Lower leg skin (tissue), 4 donors: ENCODE measurements at regions not wholly inside any gene's neighbourhood (a gene's known extent, or its start where the extent isn't known, plus 50 kb on each side); places are given as distances from the start of the nearest gene placed in this dataset.

Experiments used
- DNase-seq, 2 donors: peaks; one replicate each; pipeline ENCODE4 v3.0.0-alpha.2; 2019; ENCODE audit warnings: low spot score in 2 of 2
- H3K4me3 ChIP-seq: fragments of 200-600 bp; sonication (generic); 2 replicates; pipeline ENCODE4 v1.5.1; 2017; ENCODE audit warnings: mild to moderate bottlenecking, low read depth; ENCODE audit not compliant: poor library complexity, severe bottlenecking
- CTCF ChIP-seq, 3 donors: fragments of 450-650 bp; IDR thresholded peaks; one replicate each; pipeline ENCODE4 v1.5.1; 2016; ENCODE audit warnings: antibody characterized with exemption in 3 of 3, mild to moderate bottlenecking in 3 of 3, moderate library complexity in 2 of 3
- POLR2A ChIP-seq, 2 donors: fragments of 450-650 bp; IDR thresholded peaks; one replicate each; pipeline ENCODE4 v1.6.1; 2016 to 2017; ENCODE audit warnings: antibody characterized with exemption in 2 of 2, mild to moderate bottlenecking in 1 of 2, moderate library complexity in 1 of 2
- WGBS, 2 donors: methylation state at CpG; one replicate each; pipeline ENCODE4 v1.1.5; 2018; 5-methylcytosine and 5-hydroxymethylcytosine counted together
- intact Hi-C: fragments of 100-400 bp; cut with DNase I; formaldehyde crosslinking; loops from one replicate; pipeline ENCODE4 v1.15.0; 2023; ENCODE audit warnings: low total_unique reads

GRCh38 chr4:153119626-153120025 is 84.6 kb upstream of the TRIM2 start:
- DNase-seq = no peak
- intact Hi-C loops = loop anchor here (10.0 kb wide), 2 partner anchors 275 to 625 kb away; no protein-coding TSS in a partner anchor
- 87 to 90% methylated on average over 2 of the region's 2 CpGs for WGBS, 2 donors

GRCh38 chr4:153120235-153120634 is 84.0 kb upstream of the TRIM2 start:
- WGBS, 2 donors = 95 to 98% methylated on average over 2 of the region's 2 CpGs
- H3K4me3 ChIP-seq = no peak overlapping the region
- intact Hi-C loops = loop anchor here (10.0 kb wide), 2 partner anchors 275 to 625 kb away; no protein-coding TSS in a partner anchor
- TF ChIP-seq POLR2A (IDR thresholded peaks at IDR 0.05) = no peak
- no peak for TF ChIP-seq CTCF (IDR thresholded peaks at IDR 0.05)
- DNase-seq = peak in 1 of 2 donors; percentile 3

More at GRCh38 chr4:153119626-153120025, 84.6 kb upstream of the TRIM2 start:
- TF ChIP-seq POLR2A (IDR thresholded peaks at IDR 0.05) (no peak), CTCF (IDR thresholded peaks at IDR 0.05) (no peak)
- no peak overlapping the region for H3K4me3 ChIP-seq

GRCh38 chr4:153122855-153123254 is 81.4 kb upstream of the TRIM2 start:
- no peak for DNase-seq
- H3K4me3 ChIP-seq = no peak overlapping the region
- intact Hi-C loops = loop anchor here (10.0 kb wide), 2 partner anchors 278 to 628 kb away; no protein-coding TSS in a partner anchor
- TF ChIP-seq POLR2A (IDR thresholded peaks at IDR 0.05) (no peak), CTCF (IDR thresholded peaks at IDR 0.05) (no peak)
- 93 to 95% methylated on average over 6 of the region's 6 CpGs for WGBS, 2 donors

GRCh38 chr4:153126137-153126536 is 78.1 kb upstream of the TRIM2 start:
- H3K4me3 ChIP-seq = no peak overlapping the region
- 86 to 91% methylated on average over 4 of the region's 4 CpGs for WGBS, 2 donors
- no peak for TF ChIP-seq CTCF (IDR thresholded peaks at IDR 0.05)
- no peak for TF ChIP-seq POLR2A (IDR thresholded peaks at IDR 0.05)
- intact Hi-C loops = loop anchor here (10.0 kb wide), 2 partner anchors 281 to 631 kb away; no protein-coding TSS in a partner anchor
- no peak for DNase-seq

- intact Hi-C loops = loop anchor here (10.0 kb wide), 2 partner anchors 283 to 633 kb away; no protein-coding TSS in a partner anchor
- 19% methylated on average over 18 of the region's 18 CpGs for WGBS, 2 donors
Measured at GRCh38 chr4:153127760-153128494, 76.3 kb upstream of the TRIM2 start.

More at GRCh38 chr4:153127760-153128494, 76.3 kb upstream of the TRIM2 start:
- no peak overlapping the region for H3K4me3 ChIP-seq
- peak; percentile 92 to 95 for DNase-seq
- TF ChIP-seq POLR2A (IDR thresholded peaks at IDR 0.05) (no peak), CTCF (IDR thresholded peaks at IDR 0.05) (peak in 1 of 3 donors; percentile 31)
